ENCODE measurements at regions not wholly inside any gene's neighbourhood (a gene's known extent, or its start where the extent isn't known, plus 50 kb on each side); places are given as distances from the start of the nearest gene placed in this dataset.

DNA sequence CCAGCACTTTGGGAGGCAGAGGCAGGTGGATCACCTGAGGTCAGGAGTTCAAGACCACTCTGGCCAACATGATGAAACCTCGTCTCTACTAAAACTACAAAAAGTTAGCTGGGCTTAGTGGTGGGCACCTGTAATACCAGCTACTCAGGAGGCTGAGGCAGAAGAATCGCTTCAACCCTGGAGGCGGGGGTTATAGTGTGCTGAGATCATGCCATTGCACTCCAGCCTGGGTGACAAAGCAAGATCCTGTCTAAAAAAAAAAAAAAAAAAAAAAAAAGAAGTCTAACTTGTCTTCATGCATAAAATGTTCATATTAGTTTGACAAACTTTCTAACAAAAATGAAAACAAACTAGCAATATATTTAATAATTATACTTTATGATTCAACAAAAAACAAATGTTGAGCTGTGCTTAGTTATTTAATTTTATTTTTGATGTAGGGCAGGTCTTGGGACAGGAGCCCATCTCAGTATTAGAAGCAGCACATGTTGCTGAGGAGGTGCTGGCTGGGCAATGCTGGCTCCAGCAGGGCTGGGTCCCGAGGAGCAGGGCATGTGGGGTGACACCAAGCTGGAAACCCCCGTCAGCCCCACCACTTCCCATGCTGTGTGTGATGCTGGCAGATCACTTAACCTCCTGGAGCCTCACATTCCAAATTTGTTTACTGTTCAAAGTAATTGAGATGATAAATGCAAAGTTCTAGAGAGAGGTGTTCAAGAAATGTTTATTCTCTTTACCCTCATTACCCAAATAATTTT lies 335.3 kb upstream of the KLF6 start:
- TF ChIP-seq, protein P1, sequence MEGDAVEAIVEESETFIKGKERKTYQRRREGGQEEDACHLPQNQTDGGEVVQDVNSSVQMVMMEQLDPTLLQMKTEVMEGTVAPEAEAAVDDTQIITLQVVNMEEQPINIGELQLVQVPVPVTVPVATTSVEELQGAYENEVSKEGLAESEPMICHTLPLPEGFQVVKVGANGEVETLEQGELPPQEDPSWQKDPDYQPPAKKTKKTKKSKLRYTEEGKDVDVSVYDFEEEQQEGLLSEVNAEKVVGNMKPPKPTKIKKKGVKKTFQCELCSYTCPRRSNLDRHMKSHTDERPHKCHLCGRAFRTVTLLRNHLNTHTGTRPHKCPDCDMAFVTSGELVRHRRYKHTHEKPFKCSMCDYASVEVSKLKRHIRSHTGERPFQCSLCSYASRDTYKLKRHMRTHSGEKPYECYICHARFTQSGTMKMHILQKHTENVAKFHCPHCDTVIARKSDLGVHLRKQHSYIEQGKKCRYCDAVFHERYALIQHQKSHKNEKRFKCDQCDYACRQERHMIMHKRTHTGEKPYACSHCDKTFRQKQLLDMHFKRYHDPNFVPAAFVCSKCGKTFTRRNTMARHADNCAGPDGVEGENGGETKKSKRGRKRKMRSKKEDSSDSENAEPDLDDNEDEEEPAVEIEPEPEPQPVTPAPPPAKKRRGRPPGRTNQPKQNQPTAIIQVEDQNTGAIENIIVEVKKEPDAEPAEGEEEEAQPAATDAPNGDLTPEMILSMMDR (optimal IDR thresholded peaks at IDR 0.05 in 1 of 3, IDR thresholded peaks at IDR 0.05 in 1 of 3, conservative IDR thresholded peaks at IDR 0.05 in 1 of 3; ENCODE audit: extremely low read depth in 1 of 3, insufficient read depth in 2 of 3, low read length in 3 of 3) = no peak
- TF ChIP-seq EZH2 (IDR thresholded peaks at IDR 0.05; ENCODE audit: low read length) = no peak

All from keratinocyte (primary cell).